A549 (cell line): ENCODE measurements at regions not wholly inside any gene's neighbourhood (a gene's known extent, or its start where the extent isn't known, plus 50 kb on each side); places are given as distances from the start of the nearest gene placed in this dataset.

Experiments
- ATAC-seq, 2 experiments: fragments of 200-7000 bp in 1 of 2; fragments of >200 bp in 1 of 2; cut with Nextera tagmentation in 1 of 2; cut with Tn5 transposase in 1 of 2; 3 replicates each; pipeline versions ENCODE4 v1.8.0 to v1.9.1; 2018 to 2020; ENCODE audit warnings: mild to moderate bottlenecking in 1 of 2, moderate library complexity in 1 of 2
- CTCF ChIA-PET: fragments of 300-600 bp; sonication (Branson Sonifier 250); formaldehyde crosslinking; extraction: SDS; loops from one replicate; lab custom pipeline; 2021; ENCODE audit warnings: antibody characterized with exemption, inconsistent platforms; lab: Yijun Ruan, JAX
- POLR2A ChIA-PET: fragments of 350-600 bp; formaldehyde crosslinking; extraction: SDS; loops from one replicate; lab custom pipeline; 2021; ENCODE audit warnings: antibody characterized with exemption, inconsistent platforms; lab: Yijun Ruan, JAX
- DNase-seq, 2 experiments: peaks; one replicate each; pipeline versions ENCODE4 v3.0.0 to v3.0.0-alpha.2; 2011 to 2016; ENCODE audit warnings: low read depth in 1 of 2, low spot score in 1 of 2
- FAIRE-seq: peaks from 2 replicates; lab custom pipeline; 2011; peaks lifted over from hg19 to GRCh38; lab: Jason Lieb, UNC
- H3K27ac ChIP-seq, 2 experiments: fragments of >200 bp; sonication (Bioruptor Twin); formaldehyde crosslinking; 3 replicates each; pipeline ENCODE4 v1.5.1; 2016 to 2017
- H3K4me1 ChIP-seq: fragments of >200 bp; sonication (Bioruptor Twin); formaldehyde crosslinking; 3 replicates; pipeline ENCODE4 v1.6.1; 2016
- H3K4me2 ChIP-seq: fragments of >200 bp; sonication (Bioruptor Twin); formaldehyde crosslinking; 3 replicates; pipeline ENCODE4 v1.6.1; 2016
- H3K4me3 ChIP-seq: fragments of >200 bp; sonication (Bioruptor Twin); formaldehyde crosslinking; 3 replicates; pipeline ENCODE4 v1.5.1; 2016
- H3K9me3 ChIP-seq: fragments of >200 bp; sonication (Bioruptor Twin); formaldehyde crosslinking; 3 replicates; pipeline ENCODE4 v1.6.1; 2016
- BHLHE40 ChIP-seq: IDR thresholded peaks from 2 replicates; pipeline ENCODE4 v1.6.1; 2012; ENCODE audit warnings: low read depth, low read length, inconsistent platforms
- CBX2 ChIP-seq: fragments of 200-600 bp; sonication (generic); IDR thresholded peaks from 2 replicates; pipeline ENCODE4 v1.6.1; 2016; ENCODE audit warnings: low read depth, mild to moderate bottlenecking, borderline replicate concordance
- CBX8 ChIP-seq: fragments of 200-600 bp; sonication (generic); IDR thresholded peaks from 2 replicates; pipeline ENCODE4 v1.6.1; 2016
- CEBPB ChIP-seq, 2 experiments: fragments of >200 bp in 1 of 2; sonication (Bioruptor Twin) in 1 of 2; formaldehyde crosslinking in 1 of 2; IDR thresholded peaks; 2 replicates each; pipeline ENCODE4 v1.6.1; 2012 to 2016
- CTCF ChIP-seq: fragments of >200 bp; sonication (Bioruptor Twin); formaldehyde crosslinking; IDR thresholded peaks from 3 replicates; pipeline ENCODE4 v1.5.1; 2016
- EHF ChIP-seq: fragments of 250-450 bp; sonication (Bioruptor Pico); IDR thresholded peaks from 2 replicates; pipeline ENCODE4 v1.5.0; 2020; ENCODE audit warnings: mild to moderate bottlenecking
- EHMT2 ChIP-seq: fragments of 200-600 bp; sonication (generic); IDR thresholded peaks from 2 replicates; pipeline ENCODE4 v1.6.1; 2016; ENCODE audit warnings: antibody characterized with exemption, low read depth, mild to moderate bottlenecking, moderate library complexity
- ESRRA ChIP-seq: fragments of 150-350 bp; IDR thresholded peaks from 2 replicates; pipeline ENCODE4 v1.6.1; 2014; ENCODE audit warnings: mild to moderate bottlenecking, low read length, borderline replicate concordance
- FOSB ChIP-seq: fragments of 250-450 bp; sonication (Bioruptor Pico); IDR thresholded peaks from 2 replicates; pipeline ENCODE4 v1.5.0; 2020; ENCODE audit warnings: mild to moderate bottlenecking, moderate library complexity
- HDAC2 ChIP-seq: fragments of 200-600 bp; sonication (generic); IDR thresholded peaks from 2 replicates; pipeline ENCODE4 v1.6.1; 2016
- HES2 ChIP-seq: fragments of >200 bp; sonication (Bioruptor Twin); formaldehyde crosslinking; IDR thresholded peaks from 2 replicates; pipeline ENCODE4 v1.6.1; 2016
- HEYL ChIP-seq: fragments of 250-450 bp; sonication (Bioruptor Pico); IDR thresholded peaks from 2 replicates; pipeline ENCODE4 v1.8.0; 2021; ENCODE audit warnings: mild to moderate bottlenecking, moderate library complexity
- HOXA7 ChIP-seq: fragments of 250-450 bp; sonication (Bioruptor Pico); IDR thresholded peaks from 2 replicates; pipeline ENCODE4 v1.5.0; 2020; ENCODE audit warnings: mild to moderate bottlenecking, moderate library complexity
- JUNB ChIP-seq: fragments of >200 bp; sonication (Bioruptor Twin); formaldehyde crosslinking; IDR thresholded peaks from 2 replicates; pipeline ENCODE4 v1.6.1; 2016
- KDM5A ChIP-seq: fragments of 200-600 bp; sonication (generic); IDR thresholded peaks from 2 replicates; pipeline ENCODE4 v1.6.1; 2016; ENCODE audit warnings: antibody characterized with exemption, mild to moderate bottlenecking
- MAFK ChIP-seq: fragments of 450-650 bp; IDR thresholded peaks from 2 replicates; pipeline ENCODE4 v1.6.1; 2014; ENCODE audit not compliant: partially characterized antibody
- MAX ChIP-seq: IDR thresholded peaks from 2 replicates; pipeline ENCODE4 v1.6.1; 2012
- NPAS2 ChIP-seq: fragments of 250-450 bp; sonication (Bioruptor Pico); IDR thresholded peaks from 2 replicates; pipeline ENCODE4 v1.8.0; 2022; ENCODE audit warnings: mild to moderate bottlenecking, moderate library complexity, borderline replicate concordance
- NR3C1 ChIP-seq: fragments of >200 bp; sonication (Bioruptor Twin); formaldehyde crosslinking; IDR thresholded peaks from 3 replicates; pipeline ENCODE4 v1.6.1; 2017
- RCOR1 ChIP-seq: fragments of 150-350 bp; IDR thresholded peaks from 2 replicates; pipeline ENCODE4 v1.6.1; 2014; ENCODE audit warnings: antibody characterized with exemption, low read length, low read depth
- REST ChIP-seq: fragments of 200-600 bp; sonication (generic); IDR thresholded peaks from 2 replicates; pipeline ENCODE4 v1.6.1; 2016; ENCODE audit warnings: antibody characterized with exemption, mild to moderate bottlenecking, moderate library complexity
- SREBF2 ChIP-seq: fragments of 450-650 bp; IDR thresholded peaks from 2 replicates; pipeline ENCODE4 v1.6.1; 2014; ENCODE audit warnings: mild to moderate bottlenecking, moderate library complexity
- TFCP2L1 ChIP-seq: fragments of 250-450 bp; sonication (Bioruptor Pico); IDR thresholded peaks from 2 replicates; pipeline ENCODE4 v1.5.0; 2021; ENCODE audit warnings: mild to moderate bottlenecking
- ZSCAN20 ChIP-seq: fragments of 250-450 bp; sonication (Bioruptor Pico); IDR thresholded peaks from 2 replicates; pipeline ENCODE4 v1.8.0; 2022; ENCODE audit warnings: mild to moderate bottlenecking, moderate library complexity
- whole genome bisulfite sequencing: methylation state at CpG from one replicate; pipeline ENCODE4 v1.1.6; 2017; ENCODE audit errors: missing lambda C conversion rate; 5-methylcytosine and 5-hydroxymethylcytosine counted together
- TF ChIP-seq, protein P1 (sequence below): fragments of 150-350 bp; IDR thresholded peaks from 2 replicates; pipeline ENCODE4 v1.6.1; 2014; ENCODE audit warnings: low read depth, mild to moderate bottlenecking, low read length
- TF ChIP-seq, protein P2 (sequence below): fragments of 450-650 bp; IDR thresholded peaks from 2 replicates; pipeline ENCODE4 v1.6.1; 2014; ENCODE audit warnings: antibody characterized with exemption

DNA sequence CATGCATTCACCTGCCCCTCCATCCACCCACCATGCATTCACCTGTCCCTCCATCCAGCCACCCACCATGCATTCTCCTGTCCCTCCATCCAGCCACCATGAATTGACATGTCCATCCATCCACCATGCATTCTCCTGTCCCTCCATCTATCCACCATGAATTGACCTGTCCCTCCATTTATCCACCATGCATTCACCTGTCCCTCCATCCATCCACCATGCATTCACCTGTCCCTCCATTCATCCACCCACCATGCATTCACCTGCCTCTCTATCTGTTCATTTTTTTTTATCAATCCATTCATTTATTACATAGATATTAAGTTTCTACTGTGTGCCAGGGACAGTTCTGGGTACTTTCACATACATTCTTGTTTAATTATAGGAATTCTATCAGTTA lies 69.2 kb downstream of the MYCN start:
- TF ChIP-seq NPAS2, result no peak
- no peak for TF ChIP-seq HES2
- no peak for TF ChIP-seq NR3C1
- no peak for TF ChIP-seq BHLHE40
- TF ChIP-seq MAFK, result no peak
- no peak for TF ChIP-seq FOSB (CRISPR knock-in tag)
- no peak for TF ChIP-seq ZSCAN20 (CRISPR knock-in tag)
- no peak for TF ChIP-seq JUNB
- no peak for TF ChIP-seq CEBPB (IDR thresholded peaks at IDR 0.05)
- peaks cover 4% of the 10 kb centered on the region; the same call in 1 of the 3 replicates for H3K4me1 ChIP-seq
- no peak overlapping the region for H3K4me2 ChIP-seq
- H3K27ac ChIP-seq, result no peak overlapping the region
- no peak for FAIRE-seq
- ChIA-PET CTCF (no interaction called here), POLR2A (no interaction called here)
- no peak for DNase-seq
- no peak for ATAC-seq
- H3K9me3 ChIP-seq, result no peaks in the 10 kb centered on the region
- H3K4me3 ChIP-seq, result no peak overlapping the region

DNA sequence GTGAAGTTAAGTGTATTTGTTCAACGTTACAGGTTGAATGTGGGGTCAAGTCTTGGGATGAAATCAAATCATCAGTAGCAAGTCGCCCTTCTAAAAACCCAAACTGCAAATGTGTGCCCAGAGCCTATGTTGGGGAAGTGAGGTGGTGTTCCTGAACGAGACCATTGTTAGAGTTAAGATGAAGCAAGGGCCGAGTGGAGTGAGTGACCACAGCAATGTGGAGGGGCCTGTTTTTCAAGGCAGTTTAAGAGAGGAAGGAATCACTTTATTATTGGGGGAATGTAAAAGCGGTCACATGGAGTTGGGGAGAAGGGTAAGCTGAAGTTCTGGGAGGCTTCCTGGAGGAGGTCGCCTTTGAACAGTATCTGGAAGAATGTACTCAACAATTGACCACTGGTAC lies 68.5 kb downstream of the MYCN start:
- POLR2A ChIA-PET, result no interaction called here
- H3K4me1 ChIP-seq, result peaks cover 4% of the 10 kb centered on the region; the same call in 1 of the 3 replicates
- no peaks in the 10 kb centered on the region for H3K9me3 ChIP-seq
- TF ChIP-seq ZSCAN20 (CRISPR knock-in tag), result no peak
- TF ChIP-seq SREBF2, result no peak
- TF ChIP-seq, all 56 proteins: peak for 0
- no peak for DNase-seq
- FAIRE-seq, result no peak
- H3K27ac ChIP-seq, result no peak overlapping the region
- 3% methylated on average over 6 of the region's 6 CpGs for WGBS
- H3K4me3 ChIP-seq, result no peak overlapping the region
- H3K4me2 ChIP-seq, result no peak overlapping the region
- ATAC-seq, result no peak
- CTCF ChIA-PET, result no interaction called here

DNA sequence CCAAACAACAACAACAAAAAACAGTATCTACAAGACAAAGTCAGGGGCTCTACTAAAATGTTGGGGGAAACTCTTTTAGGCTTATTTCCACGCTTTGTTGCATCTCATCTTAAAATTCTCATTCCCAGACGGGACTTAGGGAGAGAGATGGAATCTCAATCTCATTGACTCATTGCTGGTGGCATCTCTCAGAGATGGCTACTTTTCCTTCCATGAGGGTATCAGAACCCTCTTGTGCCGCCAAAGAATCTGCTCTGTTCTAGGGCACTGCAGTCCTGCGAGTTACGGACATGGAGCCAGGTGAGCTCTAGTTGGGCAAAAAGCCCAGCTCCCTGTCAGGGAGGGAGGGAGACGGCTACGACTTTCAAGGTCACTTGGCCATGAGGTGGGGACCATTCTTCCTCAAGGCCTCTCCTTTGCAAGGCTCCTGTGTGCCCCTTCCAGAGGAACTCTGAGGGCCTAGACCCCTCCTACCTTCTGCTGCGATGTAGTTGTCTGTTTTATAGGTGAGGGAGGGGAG lies 68.0 kb downstream of the MYCN start:
- H3K4me3 ChIP-seq, result no peak overlapping the region
- POLR2A ChIA-PET, result no interaction called here
- DNase-seq, result no peak
- TF ChIP-seq ZSCAN20 (CRISPR knock-in tag), result no peak
- TF ChIP-seq SREBF2, result no peak
- TF ChIP-seq HEYL (CRISPR knock-in tag), result no peak
- TF ChIP-seq RCOR1, result no peak
- no peak for TF ChIP-seq EHMT2
- TF ChIP-seq ESRRA, result no peak
- no peak for TF ChIP-seq TFCP2L1 (CRISPR knock-in tag)
- TF ChIP-seq, protein P1, sequence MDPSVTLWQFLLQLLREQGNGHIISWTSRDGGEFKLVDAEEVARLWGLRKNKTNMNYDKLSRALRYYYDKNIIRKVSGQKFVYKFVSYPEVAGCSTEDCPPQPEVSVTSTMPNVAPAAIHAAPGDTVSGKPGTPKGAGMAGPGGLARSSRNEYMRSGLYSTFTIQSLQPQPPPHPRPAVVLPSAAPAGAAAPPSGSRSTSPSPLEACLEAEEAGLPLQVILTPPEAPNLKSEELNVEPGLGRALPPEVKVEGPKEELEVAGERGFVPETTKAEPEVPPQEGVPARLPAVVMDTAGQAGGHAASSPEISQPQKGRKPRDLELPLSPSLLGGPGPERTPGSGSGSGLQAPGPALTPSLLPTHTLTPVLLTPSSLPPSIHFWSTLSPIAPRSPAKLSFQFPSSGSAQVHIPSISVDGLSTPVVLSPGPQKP, result no peak
- no peak for TF ChIP-seq CBX2
- TF ChIP-seq NR3C1, result no peak
- no peak for TF ChIP-seq EHF (CRISPR knock-in tag)
- no peak for TF ChIP-seq CBX8
- TF ChIP-seq HDAC2, result no peak
- TF ChIP-seq HOXA7 (CRISPR knock-in tag), result no peak
- TF ChIP-seq REST, result no peak
- no peak for TF ChIP-seq KDM5A
- TF ChIP-seq, protein P2, sequence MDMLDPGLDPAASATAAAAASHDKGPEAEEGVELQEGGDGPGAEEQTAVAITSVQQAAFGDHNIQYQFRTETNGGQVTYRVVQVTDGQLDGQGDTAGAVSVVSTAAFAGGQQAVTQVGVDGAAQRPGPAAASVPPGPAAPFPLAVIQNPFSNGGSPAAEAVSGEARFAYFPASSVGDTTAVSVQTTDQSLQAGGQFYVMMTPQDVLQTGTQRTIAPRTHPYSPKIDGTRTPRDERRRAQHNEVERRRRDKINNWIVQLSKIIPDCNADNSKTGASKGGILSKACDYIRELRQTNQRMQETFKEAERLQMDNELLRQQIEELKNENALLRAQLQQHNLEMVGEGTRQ, result no peak
- no peak for TF ChIP-seq CTCF
- no peak for TF ChIP-seq MAX
- TF ChIP-seq, all 56 proteins: peak for 0
- FAIRE-seq (no peak), ATAC-seq (no peak)
- CTCF ChIA-PET, result no interaction called here
- Histone ChIP-seq H3K9me3 (no peaks in the 10 kb centered on the region), H3K4me2 (no peak overlapping the region), H3K27ac (no peak overlapping the region), H3K4me1 (peaks cover 4% of the 10 kb centered on the region; the same call in 1 of the 3 replicates)
- WGBS, result 21% methylated on average over 8 of the region's 8 CpGs
